ENCODE measurements at regions not wholly inside any gene's neighbourhood (a gene's known extent, or its start where the extent isn't known, plus 50 kb on each side); places are given as distances from the start of the nearest gene placed in this dataset.
"Not testable (repeated sequence)": the region's sequence is repeated elsewhere in the genome, so short reads cannot be mapped to it uniquely, and the experiment has no call there.

- no peak for DNase-seq (ENCODE audit: low read depth, low spot score)
These were observed 382.9 kb upstream of the DPH6 start for GRCh38 chr15:35928847-35929246.

- no peak for DNase-seq (ENCODE audit: low read depth, low spot score)
These were observed 383.9 kb upstream of the DPH6 start for GRCh38 chr15:35929740-35930444.

- DNase-seq (ENCODE audit: low read depth, low spot score): no peak
These were observed 385.9 kb upstream of the DPH6 start for GRCh38 chr15:35931799-35932341.

GRCh38 chr15:35932531-35932930 is 386.6 kb upstream of the DPH6 start:
- no peak for DNase-seq (ENCODE audit: low read depth, low spot score)

GRCh38 chr15:35933531-35933930 is 387.6 kb upstream of the DPH6 start:
- DNase-seq (ENCODE audit: low read depth, low spot score): no peak

DNA sequence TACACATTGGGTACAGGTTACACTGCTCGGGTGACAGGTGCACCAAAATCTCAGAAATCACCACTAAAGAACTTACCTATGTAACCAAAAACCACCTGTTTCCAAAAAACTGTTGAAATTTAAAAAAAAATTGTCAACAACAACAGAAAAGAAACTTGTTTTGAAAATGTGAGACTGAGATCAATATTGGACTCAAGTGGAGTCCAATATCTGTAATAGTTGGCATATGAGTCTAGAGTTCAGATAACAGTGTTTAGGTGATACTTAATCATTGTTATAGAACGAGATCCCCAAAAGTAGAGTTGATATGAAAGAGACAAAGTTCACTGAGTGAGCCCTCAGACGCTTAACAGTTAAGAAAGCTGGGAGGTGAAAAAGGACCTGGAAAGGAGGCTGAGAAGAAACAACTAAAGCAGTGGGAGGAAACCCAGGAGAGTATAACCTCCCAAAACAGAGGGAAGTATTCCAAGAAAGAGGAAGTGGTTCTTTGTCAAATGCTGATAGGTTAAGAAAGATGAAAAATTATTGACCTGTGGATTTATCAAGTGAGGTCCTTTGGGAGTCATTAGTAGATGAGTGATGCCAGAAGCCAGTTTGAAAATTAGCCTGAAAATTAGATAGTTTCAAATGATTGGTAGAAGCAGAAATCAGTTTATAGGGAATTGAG is 388.6 kb upstream of the DPH6 start:
- DNase-seq (ENCODE audit: low read depth, low spot score): no peak

GRCh38 chr15:35936284-35936683 is 390.3 kb upstream of the DPH6 start:
- no peak for DNase-seq (ENCODE audit: low read depth, low spot score)

GRCh38 chr15:35937380-35937779 is 391.4 kb upstream of the DPH6 start:
- DNase-seq (ENCODE audit: low read depth, low spot score): no peak

- no peak for DNase-seq (ENCODE audit: low read depth, low spot score)
These were observed 399.1 kb upstream of the DPH6 start for GRCh38 chr15:35944945-35945585.

GRCh38 chr15:35953424-35953823 is 407.5 kb upstream of the DPH6 start:
- DNase-seq (ENCODE audit: low read depth, low spot score): no peak

DNA sequence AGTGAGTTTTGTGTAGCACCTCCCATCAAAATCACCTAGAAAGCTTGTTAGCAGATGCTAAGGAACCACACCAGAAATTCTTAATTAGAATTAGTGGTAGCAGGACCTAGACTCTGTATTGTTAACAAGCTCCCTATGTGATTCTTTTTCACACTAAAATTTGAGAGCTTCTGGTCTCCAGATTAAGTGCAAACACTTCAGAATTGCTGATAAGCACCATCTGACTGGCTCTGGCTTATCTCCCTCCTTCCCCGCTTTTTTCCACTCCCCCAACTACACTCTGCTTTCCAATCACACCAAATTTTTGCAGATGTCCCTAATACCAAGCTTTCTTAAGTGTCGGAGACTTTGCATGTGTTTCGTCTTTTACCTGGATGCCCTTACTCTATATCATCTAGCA is 410.1 kb upstream of the DPH6 start:
- no peak for DNase-seq (ENCODE audit: low read depth, low spot score)

DNA sequence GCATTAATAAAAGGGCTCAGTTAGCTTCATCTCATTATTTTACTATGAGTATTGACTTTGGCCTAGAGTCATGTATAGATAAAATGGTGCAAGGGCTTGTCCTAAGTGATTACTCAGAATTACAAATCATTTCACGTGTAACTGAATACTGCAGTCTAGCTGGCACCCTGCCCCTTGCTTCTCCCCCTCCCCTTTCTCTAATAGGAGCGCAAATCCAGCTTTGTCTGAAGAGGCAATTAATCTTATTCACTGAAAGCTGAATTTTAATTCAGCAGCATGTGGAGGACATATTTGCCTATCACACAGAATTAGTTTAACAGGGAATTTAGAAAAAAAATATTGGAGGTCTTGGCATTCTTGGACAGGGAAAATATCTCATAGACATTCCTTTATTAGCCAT is 412.1 kb upstream of the DPH6 start:
- DNase-seq (ENCODE audit: low read depth, low spot score): peak; percentile 86

- DNase-seq (ENCODE audit: low read depth, low spot score): peak; percentile 16
These were observed 413.0 kb upstream of the DPH6 start for GRCh38 chr15:35958975-35959374.

DNA sequence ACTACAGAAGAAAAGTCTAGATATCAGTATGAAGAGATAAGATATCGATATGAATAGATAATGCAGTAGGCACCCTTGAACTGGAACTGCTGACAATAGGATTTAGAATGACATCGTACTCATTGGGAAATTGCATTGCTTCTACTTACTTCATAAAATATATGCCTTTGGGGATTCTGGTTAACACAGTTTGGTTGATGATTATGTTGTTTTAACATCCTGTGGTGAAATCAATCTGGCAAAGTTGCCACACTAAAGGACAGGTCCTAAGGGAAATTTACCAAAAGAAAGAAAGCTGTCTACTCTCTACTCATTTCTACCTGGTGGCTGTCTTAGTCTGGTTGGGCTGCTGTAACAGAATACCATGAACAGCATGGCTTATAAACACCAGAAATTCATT is 417.4 kb upstream of the DPH6 start:
- DNase-seq (ENCODE audit: low read depth, low spot score): no peak

- no peak for DNase-seq (ENCODE audit: low read depth, low spot score)
These were observed 420.8 kb upstream of the DPH6 start for GRCh38 chr15:35966781-35967180.

- not testable (repeated sequence) for DNase-seq (ENCODE audit: low read depth, low spot score)
These were observed 422.0 kb upstream of the DPH6 start for GRCh38 chr15:35967968-35968367.

DNA sequence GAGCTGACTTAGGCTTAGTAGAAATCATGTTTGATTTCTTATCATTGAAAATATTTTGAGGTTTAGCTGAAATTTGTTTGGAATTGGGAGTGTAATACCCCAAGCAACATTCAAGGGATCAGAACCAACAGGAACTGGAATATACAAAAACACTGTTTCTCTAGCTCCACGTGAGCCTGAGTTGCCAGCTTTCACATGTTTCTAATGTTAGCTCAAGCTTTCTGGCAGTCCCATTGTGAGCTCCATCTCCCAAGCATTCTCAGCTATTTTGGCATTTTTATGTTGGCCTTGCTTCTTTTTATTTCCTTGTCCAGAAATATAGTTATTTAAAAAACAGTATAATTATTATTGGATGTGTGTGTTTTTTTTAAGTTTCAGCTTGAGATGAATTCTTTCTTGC is 427.1 kb upstream of the DPH6 start:
- no peak for DNase-seq (ENCODE audit: low read depth, low spot score)

DNA sequence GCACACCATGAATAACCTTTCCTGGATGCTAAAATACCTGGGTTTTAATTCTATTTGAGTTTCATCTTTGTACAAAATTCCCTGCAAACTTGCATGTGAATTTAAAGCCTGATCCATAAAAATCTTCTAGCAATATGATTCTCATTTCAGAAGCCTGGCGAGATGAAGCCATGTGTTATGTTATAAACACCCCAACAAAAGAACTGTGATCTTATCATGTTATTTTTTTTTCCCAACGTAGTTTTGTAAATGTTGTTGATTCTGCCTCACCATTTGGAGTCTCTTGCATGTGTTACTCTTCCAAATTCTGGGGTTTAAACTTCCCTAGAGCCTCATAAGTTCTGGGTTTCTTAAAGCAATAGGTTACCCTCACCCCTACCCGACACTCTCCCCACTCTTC is 428.1 kb upstream of the DPH6 start:
- no peak for DNase-seq (ENCODE audit: low read depth, low spot score)

GRCh38 chr15:35975941-35976340 is 430.0 kb upstream of the DPH6 start:
- no peak for DNase-seq (ENCODE audit: low read depth, low spot score)

DNA sequence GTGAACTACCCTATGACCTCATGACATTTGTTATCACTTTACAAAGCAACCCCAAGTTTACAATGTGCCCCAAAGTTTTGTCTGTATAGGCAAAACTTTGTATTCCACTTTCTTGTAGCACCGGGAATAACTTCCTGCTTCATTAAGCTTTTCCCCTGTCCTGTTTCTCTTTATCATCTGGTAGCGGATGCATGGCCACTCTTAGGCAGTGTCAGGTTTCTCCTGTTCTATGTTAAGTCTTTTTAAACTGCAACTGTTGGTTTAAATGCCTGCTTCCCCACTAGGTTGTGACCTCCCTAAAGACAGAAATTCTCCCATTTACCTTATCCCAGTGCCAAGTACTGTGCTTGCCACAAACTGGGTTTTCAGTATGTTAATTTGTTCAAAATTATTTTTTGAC is 433.6 kb upstream of the DPH6 start:
- no peak for DNase-seq (ENCODE audit: low read depth, low spot score)

DNA sequence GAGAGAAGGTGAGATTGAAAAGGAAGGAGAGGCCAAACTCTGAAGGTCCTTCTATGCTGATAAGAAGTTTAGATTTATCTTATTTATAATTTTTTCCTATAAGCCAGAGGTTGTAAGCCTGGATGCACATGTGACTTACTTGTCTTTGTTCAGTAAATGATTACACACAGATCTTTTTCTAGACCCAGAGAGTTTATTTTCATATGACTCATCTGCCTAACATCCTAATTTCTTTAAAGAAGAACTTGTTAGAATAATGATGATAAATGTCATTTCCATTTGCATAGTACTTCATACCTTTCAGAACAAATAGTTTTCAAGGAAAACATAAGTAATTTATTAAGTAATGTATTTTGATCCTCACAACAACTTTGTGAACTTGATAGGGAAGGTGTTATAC is 434.8 kb upstream of the DPH6 start:
- DNase-seq (ENCODE audit: low read depth, low spot score): peak; percentile 16

DNA sequence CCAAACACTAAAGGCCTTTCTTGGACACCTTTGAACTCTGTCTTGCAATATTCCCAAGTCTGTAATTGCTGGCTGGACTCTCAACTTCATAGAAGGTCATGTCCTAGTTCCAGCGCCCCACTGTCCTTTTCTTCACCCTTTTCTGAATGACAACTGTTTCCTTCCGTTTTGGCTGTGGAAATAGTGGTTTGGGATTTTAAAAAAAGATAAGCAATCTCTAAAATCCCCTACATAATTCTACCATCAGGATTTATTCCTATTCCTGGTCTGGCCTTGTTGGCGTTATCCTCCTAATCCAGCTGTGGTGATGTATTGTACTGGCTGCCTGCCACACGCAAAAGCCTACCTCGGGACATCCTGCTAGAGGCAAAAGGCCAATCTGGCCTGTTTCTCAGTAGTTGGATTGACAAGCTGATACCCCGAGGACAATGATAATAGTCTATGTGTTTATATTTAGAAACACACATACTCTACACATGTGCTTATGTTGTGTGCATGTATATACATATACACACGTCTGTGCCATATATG is 440.3 kb upstream of the DPH6 start:
- DNase-seq (ENCODE audit: low read depth, low spot score): no peak

DNA sequence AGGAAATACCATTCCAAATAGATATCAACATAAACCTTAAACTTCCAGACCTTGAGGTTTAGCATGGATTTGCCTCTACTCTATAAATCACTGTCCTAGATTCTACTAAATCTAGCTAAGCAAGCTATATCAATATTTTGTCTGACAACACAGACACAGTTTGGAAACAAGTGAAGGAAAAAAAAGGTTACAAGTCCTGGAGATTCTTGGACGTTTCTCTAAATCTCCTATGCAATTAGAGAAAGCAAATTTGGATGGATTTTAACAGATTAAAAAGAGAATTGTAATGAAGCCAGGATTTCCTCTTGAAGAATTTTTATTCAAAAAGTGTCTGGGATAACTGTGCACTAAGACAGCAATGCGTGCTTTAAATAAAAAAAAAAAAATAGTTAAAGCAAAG is 441.1 kb upstream of the DPH6 start:
- no peak for DNase-seq (ENCODE audit: low read depth, low spot score)

All from astrocyte of the hippocampus (primary cell).